HG03095 (cell line): ENCODE measurements at regions not wholly inside any gene's neighbourhood (a gene's known extent, or its start where the extent isn't known, plus 50 kb on each side); places are given as distances from the start of the nearest gene placed in this dataset.

ENCODE experiments used
- ATAC-seq: cut with Tn5 transposase; IDR thresholded peaks from one replicate; pipeline ENCODE4 v1.9.1; 2021; ENCODE audit warnings: moderate library complexity; ENCODE audit not compliant: unreplicated experiment

GRCh38 chr1:50300297-50300696, 122.9 kb downstream of the DMRTA2 start:
- ATAC-seq: no peak

- no peak for ATAC-seq
These were observed 127.7 kb downstream of the DMRTA2 start for GRCh38 chr1:50295566-50295965.

GRCh38 chr1:50292276-50292675, 131.0 kb downstream of the DMRTA2 start:
- no peak for ATAC-seq

- ATAC-seq: no peak
These were observed 133.7 kb downstream of the DMRTA2 start for GRCh38 chr1:50289495-50289894.

- no peak for ATAC-seq
These were observed 137.2 kb downstream of the DMRTA2 start for GRCh38 chr1:50285994-50286393.

- ATAC-seq: no peak
These were observed 143.5 kb downstream of the DMRTA2 start for GRCh38 chr1:50279622-50280330.

- ATAC-seq: no peak
These were observed 144.3 kb downstream of the DMRTA2 start for GRCh38 chr1:50278961-50279360.

- no peak for ATAC-seq
These were observed 144.8 kb downstream of the DMRTA2 start for GRCh38 chr1:50278410-50278809.

GRCh38 chr1:50275566-50275965, 147.7 kb downstream of the DMRTA2 start:
- ATAC-seq: no peak

GRCh38 chr1:50272912-50273311, 150.3 kb downstream of the DMRTA2 start:
- no peak for ATAC-seq

GRCh38 chr1:50271968-50272578, 151.2 kb downstream of the DMRTA2 start:
- no peak for ATAC-seq

- ATAC-seq: no peak
These were observed 151.9 kb downstream of the DMRTA2 start for GRCh38 chr1:50271337-50271736.

- no peak for ATAC-seq
These were observed 152.3 kb downstream of the DMRTA2 start for GRCh38 chr1:50270926-50271325.

GRCh38 chr1:50268049-50268448, 155.2 kb downstream of the DMRTA2 start:
- ATAC-seq: no peak

- no peak for ATAC-seq
These were observed 156.7 kb downstream of the DMRTA2 start for GRCh38 chr1:50266509-50266908.

GRCh38 chr1:50265790-50266314, 157.1 kb downstream of the ELAVL4 start:
- ATAC-seq: no peak

GRCh38 chr1:50264590-50264989, 155.9 kb downstream of the ELAVL4 start:
- ATAC-seq: no peak

GRCh38 chr1:50262436-50262835, 153.7 kb downstream of the ELAVL4 start:
- ATAC-seq: no peak

- ATAC-seq: no peak
These were observed 153.2 kb downstream of the ELAVL4 start for GRCh38 chr1:50261951-50262350.

GRCh38 chr1:50257940-50258685, 149.4 kb downstream of the ELAVL4 start:
- no peak for ATAC-seq

GRCh38 chr1:50257029-50257428, 148.3 kb downstream of the ELAVL4 start:
- ATAC-seq: no peak
